SK-N-MC (cell line): ENCODE measurements at regions not wholly inside any gene's neighbourhood (a gene's known extent, or its start where the extent isn't known, plus 50 kb on each side); places are given as distances from the start of the nearest gene placed in this dataset.

Experiments
- DNase-seq: peaks from one replicate; pipeline ENCODE4 v3.0.0-alpha.2; 2011; ENCODE audit warnings: low read depth, low spot score
- H3K27ac ChIP-seq: fragments of 200-600 bp; sonication (generic); 2 replicates; pipeline ENCODE4 v1.5.1; 2016; ENCODE audit warnings: mixed run types
- H3K36me3 ChIP-seq: fragments of 200-600 bp; sonication (generic); 2 replicates; pipeline ENCODE4 v1.6.1; 2017; ENCODE audit warnings: antibody characterized with exemption, low read length, mixed read lengths; ENCODE audit not compliant: insufficient read depth
- H3K4me3 ChIP-seq: fragments of 200-600 bp; sonication (generic); 2 replicates; pipeline ENCODE4 v1.5.1; 2016
- H3K9ac ChIP-seq: fragments of 200-600 bp; sonication (generic); 2 replicates; pipeline ENCODE4 v1.8.0; 2017; ENCODE audit warnings: mixed run types, mixed read lengths; ENCODE audit not compliant: insufficient read length
- H3K9me3 ChIP-seq: fragments of 200-600 bp; sonication (generic); 2 replicates; pipeline ENCODE4 v1.6.1; 2017; ENCODE audit warnings: low read depth, mild to moderate bottlenecking, antibody characterized with exemption, low read length, moderate library complexity, mixed read lengths
- EZH2 ChIP-seq: fragments of 200-600 bp; sonication (generic); IDR thresholded peaks from one replicate; pipeline ENCODE4 v1.6.1; 2017; ENCODE audit warnings: antibody characterized with exemption
- FOXP2 ChIP-seq: optimal IDR thresholded peaks from 2 replicates; pipeline ENCODE3; 2011; ENCODE audit warnings: mild to moderate bottlenecking, moderate library complexity; ENCODE audit not compliant: insufficient read depth; ENCODE audit errors: extremely low read length, control extremely low read depth
- POLR2AphosphoS5 ChIP-seq: IDR thresholded peaks from 2 replicates; pipeline ENCODE4 v1.6.1; 2012; ENCODE audit warnings: mild to moderate bottlenecking, low read depth, low read length, borderline replicate concordance

DNA sequence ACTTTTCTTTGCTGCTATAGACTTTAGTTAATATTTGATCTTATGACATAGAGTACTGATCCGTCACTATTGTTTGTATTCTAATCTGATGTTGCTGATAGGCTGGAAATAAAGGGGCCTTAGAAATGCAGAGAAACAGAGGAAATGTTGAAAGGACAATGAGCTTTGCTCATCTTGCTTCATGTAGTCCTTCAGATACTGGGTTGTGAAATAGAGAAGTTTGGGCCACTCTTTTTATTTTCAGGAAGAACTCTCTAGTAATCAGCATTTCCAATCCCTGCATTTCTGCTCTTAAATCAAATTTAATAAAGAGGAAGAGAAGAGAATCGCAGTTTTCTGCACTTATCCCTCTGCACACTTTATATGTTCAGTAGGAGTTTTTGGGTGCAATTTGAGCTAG, 192.8 kb upstream of the THBS1 start:
- TF ChIP-seq EZH2 (no peak), POLR2AphosphoS5 (no peak)
- Histone ChIP-seq H3K9me3 (no peaks in the 10 kb centered on the region), H3K9ac (no peak overlapping the region), H3K36me3 (no peaks in the 10 kb centered on the region), H3K27ac (no peak overlapping the region), H3K4me3 (no peak overlapping the region)
- DNase-seq: no peak

DNA sequence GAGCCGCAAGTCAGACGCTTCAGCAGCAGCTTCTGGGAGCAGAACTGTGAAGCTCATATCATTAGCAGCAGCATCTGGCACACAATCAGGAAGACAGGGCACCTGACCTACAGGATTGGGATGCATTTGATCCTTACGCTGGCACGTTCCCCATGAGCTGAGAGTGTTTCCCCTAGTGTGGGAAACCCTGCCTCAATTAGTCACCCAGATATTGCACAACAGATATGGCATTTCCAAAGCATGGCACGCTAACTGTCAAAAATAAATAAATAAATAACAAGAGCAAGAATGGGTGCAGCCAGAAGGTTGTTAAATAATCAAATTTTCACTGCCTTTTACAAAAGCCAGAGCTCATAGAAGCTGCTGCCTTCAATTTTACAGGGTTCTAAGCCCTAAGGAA, 189.6 kb upstream of the THBS1 start:
- H3K9me3 ChIP-seq: no peaks in the 10 kb centered on the region
- H3K4me3 ChIP-seq: no peak overlapping the region
- TF ChIP-seq FOXP2: no peak
- no peak for TF ChIP-seq POLR2AphosphoS5
- no peak for TF ChIP-seq EZH2
- DNase-seq: no peak
- no peak overlapping the region for H3K27ac ChIP-seq
- H3K9ac ChIP-seq: no peak overlapping the region
- H3K36me3 ChIP-seq: no peaks in the 10 kb centered on the region

DNA sequence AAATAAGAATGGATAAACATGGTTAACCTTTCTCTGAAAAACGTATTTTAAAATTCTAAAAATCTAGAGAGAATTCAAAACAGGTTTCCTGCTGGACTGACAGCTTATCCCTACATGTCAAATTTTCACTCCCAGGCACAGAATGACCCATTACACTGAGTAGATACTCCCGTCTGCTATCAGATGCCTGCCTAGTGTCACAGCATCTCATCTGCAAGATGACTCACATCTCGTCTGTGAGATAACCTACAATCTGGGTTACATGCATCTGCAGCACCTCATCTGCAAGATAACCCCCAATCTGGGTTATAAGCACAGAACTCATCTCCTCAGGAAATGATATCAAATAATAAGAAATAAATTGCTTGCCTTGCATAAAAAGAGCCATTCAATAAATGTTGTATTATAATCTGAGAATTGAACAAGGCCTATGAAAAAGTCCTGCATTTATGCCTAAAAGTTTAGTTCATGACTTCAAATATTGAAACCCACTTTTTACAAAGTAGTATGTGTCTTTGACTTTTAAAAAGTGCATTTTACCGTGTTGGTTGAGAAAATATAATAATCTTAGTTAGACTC, 188.3 kb upstream of the THBS1 start:
- TF ChIP-seq FOXP2 (no peak), EZH2 (no peak), POLR2AphosphoS5 (no peak)
- Histone ChIP-seq H3K4me3 (no peak overlapping the region), H3K9me3 (no peaks in the 10 kb centered on the region), H3K36me3 (no peaks in the 10 kb centered on the region), H3K9ac (no peak overlapping the region), H3K27ac (no peak overlapping the region)
- DNase-seq: no peak

- H3K9ac ChIP-seq: no peak overlapping the region
- no peak overlapping the region for H3K4me3 ChIP-seq
- H3K27ac ChIP-seq: no peak overlapping the region
- H3K36me3 ChIP-seq: no peaks in the 10 kb centered on the region
- no peaks in the 10 kb centered on the region for H3K9me3 ChIP-seq
- DNase-seq: no peak
- no peak for TF ChIP-seq FOXP2
- no peak for TF ChIP-seq POLR2AphosphoS5
- no peak for TF ChIP-seq EZH2
Observed at GRCh38 chr15:39393575-39394335, 187.1 kb upstream of the THBS1 start.

- Histone ChIP-seq H3K36me3 (no peaks in the 10 kb centered on the region), H3K27ac (no peak overlapping the region), H3K9me3 (no peaks in the 10 kb centered on the region), H3K4me3 (no peak overlapping the region), H3K9ac (no peak overlapping the region)
- TF ChIP-seq POLR2AphosphoS5: no peak
- no peak for TF ChIP-seq EZH2
- DNase-seq: no peak
Observed at GRCh38 chr15:39394496-39394895, 186.4 kb upstream of the THBS1 start.

DNA sequence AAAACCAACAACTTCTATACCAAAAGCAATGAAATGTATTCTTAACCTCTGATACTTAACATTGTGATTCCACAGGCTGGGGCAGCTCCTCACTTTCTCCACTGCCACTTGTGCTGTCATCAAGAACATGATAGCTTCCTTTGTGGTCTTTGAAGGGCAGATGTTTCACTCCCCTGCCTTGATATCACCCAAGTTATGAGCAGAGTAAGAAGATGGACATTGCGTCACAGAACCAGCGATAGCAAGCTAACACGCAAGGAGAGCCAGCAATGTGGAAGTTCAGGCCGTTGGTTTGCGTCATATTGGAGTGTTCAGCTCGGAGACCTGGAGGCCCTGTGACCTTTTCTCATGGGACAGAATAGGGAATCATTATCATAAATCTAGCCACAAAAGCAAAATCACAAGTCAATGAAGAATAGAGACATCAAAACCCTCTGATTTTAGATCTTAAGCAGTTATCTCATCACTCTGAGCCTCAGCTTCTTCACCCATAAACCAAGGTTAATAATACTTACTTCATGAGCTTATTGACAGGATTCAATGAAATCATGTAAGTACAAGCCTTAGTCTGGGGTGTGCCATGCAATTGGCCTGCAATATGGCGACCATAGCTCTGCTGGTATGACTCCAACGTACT, 183.8 kb upstream of the THBS1 start:
- Histone ChIP-seq H3K36me3 (no peaks in the 10 kb centered on the region), H3K9me3 (no peaks in the 10 kb centered on the region), H3K27ac (no peak overlapping the region), H3K9ac (no peak overlapping the region), H3K4me3 (no peak overlapping the region)
- no peak for DNase-seq
- TF ChIP-seq POLR2AphosphoS5 (no peak), EZH2 (no peak), FOXP2 (no peak)

GRCh38 chr15:39397883-39398282, 183.0 kb upstream of the THBS1 start:
- no peak for DNase-seq

GRCh38 chr15:39399600-39399999, 181.3 kb upstream of the THBS1 start:
- no peak overlapping the region for H3K27ac ChIP-seq
- TF ChIP-seq FOXP2: no peak
- no peak for TF ChIP-seq EZH2
- TF ChIP-seq POLR2AphosphoS5: no peak
- H3K36me3 ChIP-seq: no peaks in the 10 kb centered on the region
- no peaks in the 10 kb centered on the region for H3K9me3 ChIP-seq
- no peak overlapping the region for H3K9ac ChIP-seq
- no peak overlapping the region for H3K4me3 ChIP-seq
- DNase-seq: no peak

More at GRCh38 chr15:39397883-39398282, 183.0 kb upstream of the THBS1 start:
- Histone ChIP-seq H3K9me3 (no peaks in the 10 kb centered on the region), H3K27ac (no peak overlapping the region), H3K9ac (no peak overlapping the region), H3K4me3 (no peak overlapping the region), H3K36me3 (no peaks in the 10 kb centered on the region)
- TF ChIP-seq FOXP2 (no peak), EZH2 (no peak), POLR2AphosphoS5 (no peak)
